ENCODE measurements at regions not wholly inside any gene's neighbourhood (a gene's known extent, or its start where the extent isn't known, plus 50 kb on each side); places are given as distances from the start of the nearest gene placed in this dataset.

DNA sequence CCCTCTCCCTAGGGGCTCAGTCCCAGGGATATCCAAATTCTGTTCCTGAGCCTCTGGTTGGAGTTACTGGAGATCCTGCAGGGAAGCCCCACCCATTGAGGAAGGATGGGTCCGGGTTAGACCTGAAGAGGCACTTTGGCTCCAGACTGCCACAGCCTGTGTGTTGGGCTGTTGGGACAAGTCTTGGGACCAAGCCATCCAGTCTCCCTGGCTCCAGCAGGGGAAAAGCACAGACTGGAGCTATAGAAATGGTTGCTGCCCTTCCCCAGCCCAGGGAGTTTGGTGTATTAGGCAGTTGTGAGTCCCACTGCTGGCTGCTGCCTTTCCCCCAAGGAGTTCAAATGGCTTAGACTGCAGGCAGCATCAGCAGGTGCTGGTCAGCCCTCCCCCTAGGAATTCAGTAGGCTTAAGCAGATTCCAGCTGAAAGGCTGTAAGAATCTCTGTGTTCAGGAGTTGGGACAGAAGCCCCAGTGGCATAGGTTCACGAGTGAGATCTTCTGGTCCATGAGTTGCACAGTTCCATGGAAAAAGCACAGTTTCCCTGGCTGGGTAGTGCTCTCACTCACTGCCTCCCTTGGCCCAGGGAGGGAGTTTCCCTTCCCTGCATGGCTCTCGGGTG is 344.0 kb upstream of the EPHA5 start:
- TF ChIP-seq, protein P1, sequence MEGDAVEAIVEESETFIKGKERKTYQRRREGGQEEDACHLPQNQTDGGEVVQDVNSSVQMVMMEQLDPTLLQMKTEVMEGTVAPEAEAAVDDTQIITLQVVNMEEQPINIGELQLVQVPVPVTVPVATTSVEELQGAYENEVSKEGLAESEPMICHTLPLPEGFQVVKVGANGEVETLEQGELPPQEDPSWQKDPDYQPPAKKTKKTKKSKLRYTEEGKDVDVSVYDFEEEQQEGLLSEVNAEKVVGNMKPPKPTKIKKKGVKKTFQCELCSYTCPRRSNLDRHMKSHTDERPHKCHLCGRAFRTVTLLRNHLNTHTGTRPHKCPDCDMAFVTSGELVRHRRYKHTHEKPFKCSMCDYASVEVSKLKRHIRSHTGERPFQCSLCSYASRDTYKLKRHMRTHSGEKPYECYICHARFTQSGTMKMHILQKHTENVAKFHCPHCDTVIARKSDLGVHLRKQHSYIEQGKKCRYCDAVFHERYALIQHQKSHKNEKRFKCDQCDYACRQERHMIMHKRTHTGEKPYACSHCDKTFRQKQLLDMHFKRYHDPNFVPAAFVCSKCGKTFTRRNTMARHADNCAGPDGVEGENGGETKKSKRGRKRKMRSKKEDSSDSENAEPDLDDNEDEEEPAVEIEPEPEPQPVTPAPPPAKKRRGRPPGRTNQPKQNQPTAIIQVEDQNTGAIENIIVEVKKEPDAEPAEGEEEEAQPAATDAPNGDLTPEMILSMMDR (IDR thresholded peaks at IDR 0.05) = no peak
- no peak for TF ChIP-seq POLR2A (IDR thresholded peaks at IDR 0.05)
